Smooth muscle cell (in vitro differentiated cells): ENCODE measurements at regions not wholly inside any gene's neighbourhood (a gene's known extent, or its start where the extent isn't known, plus 50 kb on each side); places are given as distances from the start of the nearest gene placed in this dataset.

Source experiments
- DNase-seq: peaks from one replicate; lab custom pipeline; 2025; ENCODE audit not compliant: unreplicated experiment; lab: John Stamatoyannopoulos, UW
- H2AFZ ChIP-seq: fragments of 200-600 bp; sonication (generic); 2 replicates; pipeline ENCODE4 v1.6.0; 2016; ENCODE audit warnings: antibody characterized with exemption, low read depth, mild to moderate bottlenecking
- H3F3A ChIP-seq: fragments of 200-600 bp; sonication (generic); 2 replicates; pipeline ENCODE4 v1.6.0; 2017; ENCODE audit warnings: antibody characterized with exemption, low read depth
- H3K27ac ChIP-seq: fragments of 200-600 bp; sonication (generic); 2 replicates; pipeline ENCODE4 v1.5.1; 2016; ENCODE audit warnings: low read depth, mild to moderate bottlenecking
- H3K27me3 ChIP-seq: fragments of 200-600 bp; sonication (generic); 2 replicates; pipeline ENCODE4 v1.6.1; 2016; ENCODE audit warnings: low read depth, mild to moderate bottlenecking
- H3K36me3 ChIP-seq: fragments of 200-600 bp; sonication (generic); 2 replicates; pipeline ENCODE4 v1.5.1; 2016; ENCODE audit warnings: low read depth
- H3K4me1 ChIP-seq: fragments of 200-600 bp; sonication (generic); 2 replicates; pipeline ENCODE4 v1.5.1; 2016; ENCODE audit warnings: low read depth
- H3K4me2 ChIP-seq: fragments of 200-600 bp; sonication (generic); 2 replicates; pipeline ENCODE4 v1.6.0; 2016; ENCODE audit warnings: mild to moderate bottlenecking
- H3K4me3 ChIP-seq: fragments of 200-600 bp; sonication (generic); 2 replicates; pipeline ENCODE4 v1.5.1; 2016; ENCODE audit warnings: mild to moderate bottlenecking
- H3K79me2 ChIP-seq: fragments of 200-600 bp; sonication (generic); 2 replicates; pipeline ENCODE4 v1.6.0; 2016; ENCODE audit warnings: low read depth, mild to moderate bottlenecking
- H3K9ac ChIP-seq: fragments of 200-600 bp; sonication (generic); 2 replicates; pipeline ENCODE4 v1.6.0; 2016; ENCODE audit warnings: low read depth
- H3K9me3 ChIP-seq: fragments of 200-600 bp; sonication (generic); replicated peaks from 2 replicates; pipeline ENCODE4 v1.5.1; 2016; ENCODE audit warnings: low read depth
- H4K20me1 ChIP-seq: fragments of 200-600 bp; sonication (generic); 2 replicates; pipeline ENCODE4 v1.6.0; 2016; ENCODE audit warnings: low read depth
- CTCF ChIP-seq: fragments of 200-600 bp; sonication (generic); IDR thresholded peaks from 2 replicates; pipeline ENCODE4 v1.5.1; 2017; ENCODE audit warnings: borderline replicate concordance, mild to moderate bottlenecking, antibody characterized with exemption; ENCODE audit not compliant: insufficient read depth, poor library complexity, severe bottlenecking
- WGBS: methylation state at CpG from one replicate; pipeline ENCODE4 v1.1.7; 2016; ENCODE audit warnings: low lambda C conversion rate; 5-methylcytosine and 5-hydroxymethylcytosine counted together

GRCh38 chr2:196253116-196253480 is 81.7 kb upstream of the STK17B start:
- Histone ChIP-seq H3K27me3 (no peaks in the 10 kb centered on the region), H2AFZ (no peak overlapping the region), H4K20me1 (no peaks in the 10 kb centered on the region), H3K4me2 (peak overlapping the region; percentile 34), H3K4me1 (no peaks in the 10 kb centered on the region), H3K9me3 (no peaks in the 10 kb centered on the region), H3K9ac (peak overlapping the region; percentile 10), H3K36me3 (no peaks in the 10 kb centered on the region), H3K79me2 (no peaks in the 10 kb centered on the region), H3K27ac (peak overlapping the region; percentile 75), H3K4me3 (no peak overlapping the region), H3F3A (no peaks in the 10 kb centered on the region)
- TF ChIP-seq CTCF = no peak
- DNase-seq = no peak

GRCh38 chr2:196256585-196256984 is 85.2 kb upstream of the STK17B start:
- Histone ChIP-seq H3K27me3 (no peaks in the 10 kb centered on the region), H3K4me3 (no peak overlapping the region), H3K9me3 (no peaks in the 10 kb centered on the region), H3F3A (peaks cover 14% of the 10 kb centered on the region), H2AFZ (no peak overlapping the region), H3K36me3 (no peaks in the 10 kb centered on the region), H3K4me1 (peaks cover 25% of the 10 kb centered on the region), H4K20me1 (no peaks in the 10 kb centered on the region), H3K27ac (no peak overlapping the region), H3K79me2 (no peaks in the 10 kb centered on the region), H3K9ac (no peak overlapping the region), H3K4me2 (no peak overlapping the region)
- no peak for DNase-seq
- no peak for TF ChIP-seq CTCF
- WGBS = 93% methylated on average over 1 of the region's 1 CpG

GRCh38 chr2:196257086-196257485 is 85.7 kb upstream of the STK17B start:
- TF ChIP-seq CTCF = no peak
- H3K4me2 ChIP-seq = no peak overlapping the region
- H3F3A ChIP-seq = peaks cover 14% of the 10 kb centered on the region
- DNase-seq = no peak
- H3K9ac ChIP-seq = no peak overlapping the region
- H2AFZ ChIP-seq = no peak overlapping the region
- WGBS = 89% methylated on average over 3 of the region's 3 CpGs
- no peaks in the 10 kb centered on the region for H3K27me3 ChIP-seq
- H3K9me3 ChIP-seq = no peaks in the 10 kb centered on the region
- no peak overlapping the region for H3K27ac ChIP-seq
- no peaks in the 10 kb centered on the region for H3K36me3 ChIP-seq
- peaks cover 25% of the 10 kb centered on the region for H3K4me1 ChIP-seq
- H3K79me2 ChIP-seq = no peaks in the 10 kb centered on the region
- no peak overlapping the region for H3K4me3 ChIP-seq
- H4K20me1 ChIP-seq = no peaks in the 10 kb centered on the region

GRCh38 chr2:196258407-196258806 is 87.0 kb upstream of the STK17B start:
- no peak overlapping the region for H2AFZ ChIP-seq
- peaks cover 29% of the 10 kb centered on the region for H3K4me1 ChIP-seq
- H3K36me3 ChIP-seq = no peaks in the 10 kb centered on the region
- DNase-seq = no peak
- H3K27me3 ChIP-seq = no peaks in the 10 kb centered on the region
- peak overlapping the region; percentile 93 for H3K27ac ChIP-seq
- no peak for TF ChIP-seq CTCF
- no peak overlapping the region for H3K4me2 ChIP-seq
- no peaks in the 10 kb centered on the region for H4K20me1 ChIP-seq
- no peak overlapping the region for H3K9ac ChIP-seq
- H3F3A ChIP-seq = peaks cover 21% of the 10 kb centered on the region
- H3K9me3 ChIP-seq = no peaks in the 10 kb centered on the region
- H3K4me3 ChIP-seq = no peak overlapping the region
- H3K79me2 ChIP-seq = no peaks in the 10 kb centered on the region
